H1 (cell line): ENCODE measurements at regions not wholly inside any gene's neighbourhood (a gene's known extent, or its start where the extent isn't known, plus 50 kb on each side); places are given as distances from the start of the nearest gene placed in this dataset.

Experiments used
- NANOG ChIP-seq: IDR thresholded peaks from 2 replicates; pipeline ENCODE4 v1.6.1; 2011; ENCODE audit warnings: low read length, low read depth, mild to moderate bottlenecking, inconsistent platforms; ENCODE audit not compliant: insufficient read depth, poor library complexity, severe bottlenecking
- PHF8 ChIP-seq: fragments of 200-600 bp; sonication (generic); conservative IDR thresholded peaks from 2 replicates; pipeline ENCODE4 v1.7.1; 2012; ENCODE audit warnings: low read depth, mild to moderate bottlenecking, inconsistent platforms, low read length, moderate library complexity
- TF ChIP-seq, protein P1 (sequence below): fragments of 300-600 bp; sonication (generic); IDR thresholded peaks from 2 replicates; pipeline ENCODE4 v1.7.1; 2012; ENCODE audit warnings: low read length, moderate library complexity, mild to moderate bottlenecking, inconsistent platforms; ENCODE audit not compliant: insufficient replicate concordance
- TF ChIP-seq, protein P2 (sequence below), 3 experiments: IDR thresholded peaks; 1 replicate in 2 of 3; 2 replicates in 1 of 3; pipeline versions ENCODE4 v1.5.1 to v1.6.1; 2011; ENCODE audit warnings: low read length in 3 of 3, mild to moderate bottlenecking in 3 of 3, inconsistent platforms in 2 of 3, low read depth in 1 of 3, moderate library complexity in 1 of 3; ENCODE audit not compliant: insufficient read depth in 1 of 3; ENCODE audit errors: control extremely low read depth in 1 of 3

DNA sequence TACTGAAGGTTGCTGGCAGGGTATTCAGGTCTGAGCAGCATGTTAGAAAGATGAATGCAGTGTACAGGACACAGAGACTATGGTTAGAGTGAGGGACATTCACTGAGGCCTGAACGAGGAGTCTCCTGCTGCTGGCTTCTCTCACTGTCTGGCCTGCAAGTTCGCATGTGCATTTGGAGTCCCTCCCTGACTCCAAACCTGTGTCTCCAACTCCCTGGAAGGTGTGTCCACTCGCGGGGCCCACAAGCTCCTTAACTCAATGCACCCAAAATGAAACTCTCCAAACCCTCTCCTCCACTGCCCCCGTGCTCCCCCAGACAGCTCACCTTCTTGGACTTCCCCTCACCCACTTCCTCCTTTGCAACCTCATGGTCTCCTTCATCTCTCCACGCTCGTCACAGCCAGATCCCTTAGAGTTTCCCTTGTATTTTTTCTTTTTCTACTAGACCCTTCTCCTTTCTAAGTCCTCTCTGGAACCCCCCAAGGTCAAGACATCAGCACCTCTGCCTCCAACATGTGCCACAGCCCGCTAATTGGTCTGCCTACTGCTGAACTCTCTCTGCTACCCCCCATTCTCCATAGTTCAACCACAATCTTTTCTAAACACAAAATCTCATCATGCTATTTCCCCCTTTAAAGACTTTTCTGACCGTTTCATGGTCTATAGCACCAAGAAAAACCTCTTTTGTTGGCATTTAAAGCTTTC is 58.3 kb downstream of the HES1 start (continued):
- TF ChIP-seq, protein P1, sequence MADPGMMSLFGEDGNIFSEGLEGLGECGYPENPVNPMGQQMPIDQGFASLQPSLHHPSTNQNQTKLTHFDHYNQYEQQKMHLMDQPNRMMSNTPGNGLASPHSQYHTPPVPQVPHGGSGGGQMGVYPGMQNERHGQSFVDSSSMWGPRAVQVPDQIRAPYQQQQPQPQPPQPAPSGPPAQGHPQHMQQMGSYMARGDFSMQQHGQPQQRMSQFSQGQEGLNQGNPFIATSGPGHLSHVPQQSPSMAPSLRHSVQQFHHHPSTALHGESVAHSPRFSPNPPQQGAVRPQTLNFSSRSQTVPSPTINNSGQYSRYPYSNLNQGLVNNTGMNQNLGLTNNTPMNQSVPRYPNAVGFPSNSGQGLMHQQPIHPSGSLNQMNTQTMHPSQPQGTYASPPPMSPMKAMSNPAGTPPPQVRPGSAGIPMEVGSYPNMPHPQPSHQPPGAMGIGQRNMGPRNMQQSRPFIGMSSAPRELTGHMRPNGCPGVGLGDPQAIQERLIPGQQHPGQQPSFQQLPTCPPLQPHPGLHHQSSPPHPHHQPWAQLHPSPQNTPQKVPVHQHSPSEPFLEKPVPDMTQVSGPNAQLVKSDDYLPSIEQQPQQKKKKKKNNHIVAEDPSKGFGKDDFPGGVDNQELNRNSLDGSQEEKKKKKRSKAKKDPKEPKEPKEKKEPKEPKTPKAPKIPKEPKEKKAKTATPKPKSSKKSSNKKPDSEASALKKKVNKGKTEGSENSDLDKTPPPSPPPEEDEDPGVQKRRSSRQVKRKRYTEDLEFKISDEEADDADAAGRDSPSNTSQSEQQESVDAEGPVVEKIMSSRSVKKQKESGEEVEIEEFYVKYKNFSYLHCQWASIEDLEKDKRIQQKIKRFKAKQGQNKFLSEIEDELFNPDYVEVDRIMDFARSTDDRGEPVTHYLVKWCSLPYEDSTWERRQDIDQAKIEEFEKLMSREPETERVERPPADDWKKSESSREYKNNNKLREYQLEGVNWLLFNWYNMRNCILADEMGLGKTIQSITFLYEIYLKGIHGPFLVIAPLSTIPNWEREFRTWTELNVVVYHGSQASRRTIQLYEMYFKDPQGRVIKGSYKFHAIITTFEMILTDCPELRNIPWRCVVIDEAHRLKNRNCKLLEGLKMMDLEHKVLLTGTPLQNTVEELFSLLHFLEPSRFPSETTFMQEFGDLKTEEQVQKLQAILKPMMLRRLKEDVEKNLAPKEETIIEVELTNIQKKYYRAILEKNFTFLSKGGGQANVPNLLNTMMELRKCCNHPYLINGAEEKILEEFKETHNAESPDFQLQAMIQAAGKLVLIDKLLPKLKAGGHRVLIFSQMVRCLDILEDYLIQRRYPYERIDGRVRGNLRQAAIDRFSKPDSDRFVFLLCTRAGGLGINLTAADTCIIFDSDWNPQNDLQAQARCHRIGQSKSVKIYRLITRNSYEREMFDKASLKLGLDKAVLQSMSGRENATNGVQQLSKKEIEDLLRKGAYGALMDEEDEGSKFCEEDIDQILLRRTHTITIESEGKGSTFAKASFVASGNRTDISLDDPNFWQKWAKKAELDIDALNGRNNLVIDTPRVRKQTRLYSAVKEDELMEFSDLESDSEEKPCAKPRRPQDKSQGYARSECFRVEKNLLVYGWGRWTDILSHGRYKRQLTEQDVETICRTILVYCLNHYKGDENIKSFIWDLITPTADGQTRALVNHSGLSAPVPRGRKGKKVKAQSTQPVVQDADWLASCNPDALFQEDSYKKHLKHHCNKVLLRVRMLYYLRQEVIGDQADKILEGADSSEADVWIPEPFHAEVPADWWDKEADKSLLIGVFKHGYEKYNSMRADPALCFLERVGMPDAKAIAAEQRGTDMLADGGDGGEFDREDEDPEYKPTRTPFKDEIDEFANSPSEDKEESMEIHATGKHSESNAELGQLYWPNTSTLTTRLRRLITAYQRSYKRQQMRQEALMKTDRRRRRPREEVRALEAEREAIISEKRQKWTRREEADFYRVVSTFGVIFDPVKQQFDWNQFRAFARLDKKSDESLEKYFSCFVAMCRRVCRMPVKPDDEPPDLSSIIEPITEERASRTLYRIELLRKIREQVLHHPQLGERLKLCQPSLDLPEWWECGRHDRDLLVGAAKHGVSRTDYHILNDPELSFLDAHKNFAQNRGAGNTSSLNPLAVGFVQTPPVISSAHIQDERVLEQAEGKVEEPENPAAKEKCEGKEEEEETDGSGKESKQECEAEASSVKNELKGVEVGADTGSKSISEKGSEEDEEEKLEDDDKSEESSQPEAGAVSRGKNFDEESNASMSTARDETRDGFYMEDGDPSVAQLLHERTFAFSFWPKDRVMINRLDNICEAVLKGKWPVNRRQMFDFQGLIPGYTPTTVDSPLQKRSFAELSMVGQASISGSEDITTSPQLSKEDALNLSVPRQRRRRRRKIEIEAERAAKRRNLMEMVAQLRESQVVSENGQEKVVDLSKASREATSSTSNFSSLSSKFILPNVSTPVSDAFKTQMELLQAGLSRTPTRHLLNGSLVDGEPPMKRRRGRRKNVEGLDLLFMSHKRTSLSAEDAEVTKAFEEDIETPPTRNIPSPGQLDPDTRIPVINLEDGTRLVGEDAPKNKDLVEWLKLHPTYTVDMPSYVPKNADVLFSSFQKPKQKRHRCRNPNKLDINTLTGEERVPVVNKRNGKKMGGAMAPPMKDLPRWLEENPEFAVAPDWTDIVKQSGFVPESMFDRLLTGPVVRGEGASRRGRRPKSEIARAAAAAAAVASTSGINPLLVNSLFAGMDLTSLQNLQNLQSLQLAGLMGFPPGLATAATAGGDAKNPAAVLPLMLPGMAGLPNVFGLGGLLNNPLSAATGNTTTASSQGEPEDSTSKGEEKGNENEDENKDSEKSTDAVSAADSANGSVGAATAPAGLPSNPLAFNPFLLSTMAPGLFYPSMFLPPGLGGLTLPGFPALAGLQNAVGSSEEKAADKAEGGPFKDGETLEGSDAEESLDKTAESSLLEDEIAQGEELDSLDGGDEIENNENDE: no peak
- TF ChIP-seq, protein P2, sequence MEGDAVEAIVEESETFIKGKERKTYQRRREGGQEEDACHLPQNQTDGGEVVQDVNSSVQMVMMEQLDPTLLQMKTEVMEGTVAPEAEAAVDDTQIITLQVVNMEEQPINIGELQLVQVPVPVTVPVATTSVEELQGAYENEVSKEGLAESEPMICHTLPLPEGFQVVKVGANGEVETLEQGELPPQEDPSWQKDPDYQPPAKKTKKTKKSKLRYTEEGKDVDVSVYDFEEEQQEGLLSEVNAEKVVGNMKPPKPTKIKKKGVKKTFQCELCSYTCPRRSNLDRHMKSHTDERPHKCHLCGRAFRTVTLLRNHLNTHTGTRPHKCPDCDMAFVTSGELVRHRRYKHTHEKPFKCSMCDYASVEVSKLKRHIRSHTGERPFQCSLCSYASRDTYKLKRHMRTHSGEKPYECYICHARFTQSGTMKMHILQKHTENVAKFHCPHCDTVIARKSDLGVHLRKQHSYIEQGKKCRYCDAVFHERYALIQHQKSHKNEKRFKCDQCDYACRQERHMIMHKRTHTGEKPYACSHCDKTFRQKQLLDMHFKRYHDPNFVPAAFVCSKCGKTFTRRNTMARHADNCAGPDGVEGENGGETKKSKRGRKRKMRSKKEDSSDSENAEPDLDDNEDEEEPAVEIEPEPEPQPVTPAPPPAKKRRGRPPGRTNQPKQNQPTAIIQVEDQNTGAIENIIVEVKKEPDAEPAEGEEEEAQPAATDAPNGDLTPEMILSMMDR (IDR thresholded peaks at IDR 0.05; ENCODE audit: control extremely low read depth in 1 of 3, insufficient read depth in 1 of 3, low read depth in 1 of 3, low read length in 3 of 3): no peak
- no peak for TF ChIP-seq PHF8
- TF ChIP-seq NANOG: no peak
